Vagina (tissue), 2 donors: ENCODE measurements at regions not wholly inside any gene's neighbourhood (a gene's known extent, or its start where the extent isn't known, plus 50 kb on each side); places are given as distances from the start of the nearest gene placed in this dataset.

Experiments used
- CTCF ChIP-seq, 3 experiments: fragments of 450-650 bp in 2 of 3; fragments of 200-600 bp in 1 of 3; sonication (generic) in 1 of 3; IDR thresholded peaks; one replicate each; pipeline ENCODE4 v1.5.1; 2017 to 2019; ENCODE audit warnings: antibody characterized with exemption in 3 of 3, mild to moderate bottlenecking in 2 of 3, moderate library complexity in 2 of 3
- POLR2A ChIP-seq, 2 donors: fragments of 450-650 bp; IDR thresholded peaks; one replicate each; pipeline ENCODE4 v1.6.1; 2017; ENCODE audit warnings: antibody characterized with exemption in 2 of 2, mild to moderate bottlenecking in 2 of 2, moderate library complexity in 2 of 2

GRCh38 chr12:58171914-58172313, 230.5 kb downstream of the ATP23 start:
- no peak for TF ChIP-seq POLR2A (IDR thresholded peaks at IDR 0.05)
- TF ChIP-seq CTCF (IDR thresholded peaks at IDR 0.05) = no peak
